SK-N-SH (cell line): ENCODE measurements at regions not wholly inside any gene's neighbourhood (a gene's known extent, or its start where the extent isn't known, plus 50 kb on each side); places are given as distances from the start of the nearest gene placed in this dataset.

Experiments
- CTCF ChIA-PET: fragments of 300-600, 350-600 bp; formaldehyde crosslinking; extraction: SDS; loops from one replicate; lab custom pipeline; 2021; lab: Yijun Ruan, JAX
- POLR2A ChIA-PET: fragments of 350-600 bp; sonication (Branson Sonifier 250); formaldehyde crosslinking; extraction: SDS; loops from one replicate; lab custom pipeline; 2020; ENCODE audit warnings: antibody characterized with exemption, inconsistent platforms; lab: Yijun Ruan, JAX
- DNase-seq: peaks from one replicate; pipeline ENCODE4 v3.0.0; 2012
- H2AFZ ChIP-seq: fragments of 200-600 bp; sonication (generic); 2 replicates; pipeline ENCODE4 v1.8.1; 2016; ENCODE audit warnings: antibody characterized with exemption, mild to moderate bottlenecking, low read depth
- H3F3A ChIP-seq: fragments of 200-600 bp; sonication (generic); replicated peaks from 2 replicates; pipeline ENCODE3; 2016; ENCODE audit warnings: antibody characterized with exemption, mild to moderate bottlenecking; ENCODE audit not compliant: insufficient read depth
- H3K27ac ChIP-seq, 2 experiments: fragments of 200-500 bp in 1 of 2; fragments of 200-600 bp in 1 of 2; sonication (Bioruptor generic) in 1 of 2; sonication (generic), shearing (Covaris generic) in 1 of 2; 2 replicates each; pipeline versions ENCODE4 v1.5.1 to v1.6.1; 2014 to 2016; ENCODE audit warnings: low read depth in 2 of 2, inconsistent platforms in 1 of 2, low read length in 1 of 2, mild to moderate bottlenecking in 1 of 2, mixed read lengths in 1 of 2
- H3K27me3 ChIP-seq: fragments of 200-600 bp; sonication (generic), shearing (Covaris generic); 2 replicates; pipeline ENCODE4 v1.6.1; 2016; ENCODE audit warnings: mixed run types; ENCODE audit not compliant: insufficient read depth
- H3K36me3 ChIP-seq, 2 experiments: fragments of 200-500 bp in 1 of 2; fragments of 200-600 bp in 1 of 2; sonication (Bioruptor generic) in 1 of 2; sonication (generic) in 1 of 2; replicated peaks in 1 of 2; 2 replicates each; pipeline versions ENCODE3 to v1.5.1; 2014 to 2016; ENCODE audit warnings: low read length in 1 of 2, mild to moderate bottlenecking in 1 of 2; ENCODE audit not compliant: insufficient read depth in 2 of 2, control insufficient read depth in 1 of 2
- H3K4me1 ChIP-seq, 2 experiments: fragments of 200-500 bp in 1 of 2; fragments of 200-600 bp in 1 of 2; sonication (Bioruptor generic) in 1 of 2; sonication (generic), shearing (Covaris generic) in 1 of 2; 2 replicates each; pipeline versions ENCODE4 v1.5.1 to v1.6.1; 2014 to 2016; ENCODE audit warnings: low read depth in 1 of 2, low read length in 1 of 2, mixed run types in 1 of 2; ENCODE audit not compliant: insufficient read depth in 2 of 2, control insufficient read depth in 1 of 2
- H3K4me2 ChIP-seq: fragments of 200-600 bp; sonication (generic), shearing (Covaris generic); 2 replicates; pipeline ENCODE4 v1.6.1; 2017; ENCODE audit warnings: mixed run types
- H3K4me3 ChIP-seq, 2 experiments: fragments of 200-500 bp in 1 of 2; fragments of 200-600 bp in 1 of 2; sonication (Bioruptor generic) in 1 of 2; sonication (generic), shearing (Covaris generic) in 1 of 2; 2 replicates each; pipeline versions ENCODE4 v1.5.1 to v1.8.1; 2014 to 2016; ENCODE audit warnings: low read depth in 2 of 2, inconsistent platforms in 1 of 2, low read length in 1 of 2, mild to moderate bottlenecking in 1 of 2, mixed read lengths in 1 of 2, moderate library complexity in 1 of 2
- H3K79me2 ChIP-seq: fragments of 200-600 bp; sonication (generic); 2 replicates; pipeline ENCODE4 v1.8.1; 2017; ENCODE audit warnings: mild to moderate bottlenecking; ENCODE audit not compliant: insufficient read depth
- H3K9ac ChIP-seq: fragments of 200-600 bp; sonication (generic); 2 replicates; pipeline ENCODE4 v1.6.1; 2017; ENCODE audit warnings: mixed run types
- H3K9me2 ChIP-seq: fragments of 200-600 bp; sonication (generic); 2 replicates; pipeline ENCODE4 v1.6.1; 2017; ENCODE audit warnings: mixed run types
- H3K9me3 ChIP-seq: fragments of 200-600 bp; sonication (generic); 2 replicates; pipeline ENCODE4 v1.6.1; 2017; ENCODE audit warnings: mixed run types, mild to moderate bottlenecking, moderate library complexity
- H4K20me1 ChIP-seq: fragments of 200-600 bp; sonication (generic); 2 replicates; pipeline ENCODE4 v1.6.1; 2017; ENCODE audit warnings: mild to moderate bottlenecking, mixed run types; ENCODE audit not compliant: insufficient read depth
- CHD2 ChIP-seq: fragments of 150-350 bp; IDR thresholded peaks from 2 replicates; pipeline ENCODE4 v1.6.1; 2018; ENCODE audit warnings: low read length; ENCODE audit not compliant: partially characterized antibody
- CTCF ChIP-seq: fragments of 200-600 bp; sonication (generic); IDR thresholded peaks from 2 replicates; pipeline ENCODE4 v1.6.1; 2017; ENCODE audit warnings: antibody characterized with exemption, mild to moderate bottlenecking, moderate library complexity
- EP300 ChIP-seq, 2 experiments: IDR thresholded peaks; 2 replicates each; pipeline versions ENCODE4 v1.4.0 to v1.6.1; 2012; ENCODE audit warnings: borderline replicate concordance in 1 of 2, low read depth in 1 of 2, low read length in 1 of 2
- EZH2phosphoT487 ChIP-seq: fragments of 200-600 bp; sonication (generic); IDR thresholded peaks from 2 replicates; pipeline ENCODE4 v1.6.1; 2017; ENCODE audit warnings: low read depth, mixed run types, mild to moderate bottlenecking, antibody characterized with exemption, moderate library complexity, borderline replicate concordance
- FOSL2 ChIP-seq: IDR thresholded peaks from 2 replicates; pipeline ENCODE4 v1.4.0; 2012; ENCODE audit warnings: low read depth, mild to moderate bottlenecking, moderate library complexity, borderline replicate concordance
- GABPA ChIP-seq: IDR thresholded peaks from 2 replicates; pipeline ENCODE4 v1.4.0; 2012; ENCODE audit warnings: low read depth, mild to moderate bottlenecking
- GATA2 ChIP-seq: sonication (generic); formaldehyde crosslinking; IDR thresholded peaks from 2 replicates; pipeline ENCODE4 v1.5.0; 2020; ENCODE audit warnings: mild to moderate bottlenecking, missing genetic modification reagents
- MXI1 ChIP-seq: IDR thresholded peaks from 2 replicates; pipeline ENCODE4 v1.6.1; 2012; ENCODE audit warnings: mild to moderate bottlenecking, low read depth, low read length, improper control_type of control experiment
- NFIC ChIP-seq: IDR thresholded peaks from 2 replicates; pipeline ENCODE4 v1.4.0; 2012; ENCODE audit warnings: borderline replicate concordance
- NRF1 ChIP-seq: IDR thresholded peaks from 2 replicates; pipeline ENCODE4 v1.6.1; 2012; ENCODE audit warnings: low read depth, mild to moderate bottlenecking, low read length
- PBX3 ChIP-seq: IDR thresholded peaks from 2 replicates; pipeline ENCODE4; 2012
- POLR2AphosphoS5 ChIP-seq: IDR thresholded peaks from 2 replicates; pipeline ENCODE4 v1.6.1; 2012; ENCODE audit warnings: low read depth, low read length
- RAD21 ChIP-seq: IDR thresholded peaks from 2 replicates; pipeline ENCODE4 v1.6.1; 2012; ENCODE audit warnings: mild to moderate bottlenecking, low read length
- RCOR1 ChIP-seq: fragments of 150-350 bp; IDR thresholded peaks from 2 replicates; pipeline ENCODE4 v1.6.1; 2017; ENCODE audit warnings: antibody characterized with exemption, low read length
- RFX5 ChIP-seq: IDR thresholded peaks from 2 replicates; pipeline ENCODE4 v1.6.1; 2012; ENCODE audit warnings: mild to moderate bottlenecking, improper control_type of control experiment, low read length
- RXRA ChIP-seq: IDR thresholded peaks from 2 replicates; pipeline ENCODE4 v1.4.0; 2012; ENCODE audit warnings: low read depth, mild to moderate bottlenecking, borderline replicate concordance
- SMC3 ChIP-seq: IDR thresholded peaks from 2 replicates; pipeline ENCODE4 v1.6.1; 2012; ENCODE audit warnings: low read depth, low read length, improper control_type of control experiment
- USF1 ChIP-seq: IDR thresholded peaks from 2 replicates; pipeline ENCODE4 v1.4.0; 2012; ENCODE audit warnings: low read depth, borderline replicate concordance
- USF2 ChIP-seq: fragments of 150-350 bp; IDR thresholded peaks from 2 replicates; pipeline ENCODE4 v1.6.1; 2017; ENCODE audit warnings: antibody characterized with exemption, low read length, low read depth, borderline replicate concordance
- ZBTB33 ChIP-seq: IDR thresholded peaks from 2 replicates; pipeline ENCODE4 v1.4.0; 2012; ENCODE audit warnings: low read depth, borderline replicate concordance
- WGBS: methylation state at CpG from one replicate; pipeline ENCODE4 v1.1.6; 2017; ENCODE audit warnings: low lambda C conversion rate; 5-methylcytosine and 5-hydroxymethylcytosine counted together

DNA sequence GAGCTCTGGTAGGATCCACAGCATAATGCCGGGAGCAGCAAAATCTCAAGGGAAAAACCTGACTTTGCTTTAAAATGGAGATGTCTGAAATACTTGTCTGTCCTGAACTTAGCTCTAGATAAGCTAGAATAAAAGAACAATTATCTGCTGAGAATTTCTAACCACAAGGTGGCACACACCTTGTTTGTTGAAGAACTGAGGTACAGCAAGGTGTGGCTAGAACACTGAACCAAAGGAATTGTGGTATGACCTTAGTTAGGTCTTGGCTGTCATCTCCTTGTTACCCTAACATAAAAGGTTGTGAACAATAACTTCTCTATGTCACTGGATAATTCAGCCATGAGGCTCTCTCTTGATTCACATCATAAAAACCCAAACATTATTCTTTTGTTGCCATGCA lies 72.3 kb upstream of the ANXA1 start:
- Histone ChIP-seq H3K9ac (no peak overlapping the region), H3K27ac (no peak overlapping the region), H3F3A (no peaks in the 10 kb centered on the region), H4K20me1 (no peaks in the 10 kb centered on the region), H3K4me2 (no peak overlapping the region), H3K4me1 (no peaks in the 10 kb centered on the region), H3K79me2 (no peaks in the 10 kb centered on the region), H3K9me2 (no peaks in the 10 kb centered on the region; the same call in 1 of the 2 replicates), H3K9me3 (no peaks in the 10 kb centered on the region)
- ChIA-PET POLR2A (no interaction called here), CTCF (interaction anchor here (1.8 kb wide), 1 partner anchor 11 kb away, joined by 7 read pairs; no protein-coding TSS in a partner anchor)
- DNase-seq, result no peak
- TF ChIP-seq POLR2AphosphoS5 (no peak), SMC3 (0 out of 2 replicates have a peak, but pooled peaks have one; percentile 8), RFX5 (no peak), CTCF (0 out of 2 replicates have a peak, but pooled peaks have one; percentile 22)
- TF ChIP-seq, all 33 proteins: peak for 2
- Histone ChIP-seq H3K27me3 (peaks cover 29% of the 10 kb centered on the region; the same call in 1 of the 2 replicates), H3K36me3 (no peaks in the 10 kb centered on the region), H3K4me3 (no peak overlapping the region), H2AFZ (no peak overlapping the region)
- WGBS, result 4% methylated on average over 1 of the region's 1 CpG

GRCh38 chr9:73077625-73078030 lies 74.0 kb upstream of the ANXA1 start:
- Histone ChIP-seq H3K9me2 (no peaks in the 10 kb centered on the region; the same call in 1 of the 2 replicates), H2AFZ (no peak overlapping the region), H3K9ac (no peak overlapping the region), H3F3A (no peaks in the 10 kb centered on the region), H3K27me3 (peaks cover 29% of the 10 kb centered on the region; the same call in 1 of the 2 replicates), H3K9me3 (no peaks in the 10 kb centered on the region), H3K36me3 (no peaks in the 10 kb centered on the region), H3K4me2 (no peak overlapping the region), H3K4me3 (no peak overlapping the region), H4K20me1 (no peaks in the 10 kb centered on the region), H3K27ac (no peak overlapping the region), H3K79me2 (no peaks in the 10 kb centered on the region), H3K4me1 (no peaks in the 10 kb centered on the region)
- POLR2A ChIA-PET, result no interaction called here
- no peak for TF ChIP-seq GATA2 (CRISPR knock-in tag)
- no peak for TF ChIP-seq PBX3
- TF ChIP-seq SMC3, result no peak
- TF ChIP-seq CHD2, result no peak
- no peak for TF ChIP-seq USF2
- no peak for TF ChIP-seq MXI1
- TF ChIP-seq NFIC, result no peak
- TF ChIP-seq EP300 (IDR thresholded peaks at IDR 0.05; ENCODE audit: borderline replicate concordance in 1 of 2, low read depth in 1 of 2, low read length in 1 of 2), result no peak
- TF ChIP-seq GABPA, result no peak
- no peak for TF ChIP-seq NRF1
- TF ChIP-seq FOSL2, result no peak
- no peak for TF ChIP-seq USF1
- no peak for TF ChIP-seq RAD21
- no peak for TF ChIP-seq EZH2phosphoT487
- TF ChIP-seq RCOR1, result no peak
- no peak for TF ChIP-seq ZBTB33
- no peak for TF ChIP-seq RXRA
- CTCF ChIA-PET, result interaction anchor here (1.8 kb wide), 1 partner anchor 12 kb away, joined by 7 read pairs; no protein-coding TSS in a partner anchor
- no peak for DNase-seq
